BLaER1 treated with 17β-estradiol and CSF1 and Interleukin-3, amounts not matched to agents 10 nM and 100 nM (cell line): ENCODE measurements at regions not wholly inside any gene's neighbourhood (a gene's known extent, or its start where the extent isn't known, plus 50 kb on each side); places are given as distances from the start of the nearest gene placed in this dataset.
"Not testable (repeated sequence)": the region's sequence is repeated elsewhere in the genome, so short reads cannot be mapped to it uniquely, and the experiment has no call there.

Source experiments
- H3K27ac ChIP-seq, 11 experiments: shearing (Covaris generic); formaldehyde crosslinking; 2 replicates each; pipeline ENCODE4 v1.8.1; 2022
- H3K27me3 ChIP-seq, 11 experiments: shearing (Covaris generic); formaldehyde crosslinking; 2 replicates each; pipeline ENCODE4 v1.8.1; 2022
- H3K36me3 ChIP-seq, 11 experiments: shearing (Covaris generic); formaldehyde crosslinking; 2 replicates each; pipeline ENCODE4 v1.8.1; 2022
- H3K4me1 ChIP-seq, 10 experiments: shearing (Covaris generic); formaldehyde crosslinking; 2 replicates each; pipeline ENCODE4 v1.8.1; 2022
- H3K4me2 ChIP-seq, 11 experiments: shearing (Covaris generic); formaldehyde crosslinking; 2 replicates each; pipeline ENCODE4 v1.8.1; 2022
- H3K4me3 ChIP-seq, 10 experiments: shearing (Covaris generic); formaldehyde crosslinking; 2 replicates each; pipeline ENCODE4 v1.8.1; 2022
- H3K9ac ChIP-seq, 11 experiments: shearing (Covaris generic); formaldehyde crosslinking; 2 replicates each; pipeline ENCODE4 v1.8.1; 2022
- H3K9me3 ChIP-seq, 11 experiments: shearing (Covaris generic); formaldehyde crosslinking; replicated peaks in 1 of 11; 2 replicates each; pipeline ENCODE4 v1.8.1; 2022
- H4K20me1 ChIP-seq, 11 experiments: shearing (Covaris generic); formaldehyde crosslinking; 2 replicates each; pipeline ENCODE4 v1.8.1; 2022
- Cebpa-rat ChIP-seq, 11 experiments: shearing (Covaris generic); IDR thresholded peaks; 2 replicates each; pipeline ENCODE4 v1.8.1; 2022

DNA sequence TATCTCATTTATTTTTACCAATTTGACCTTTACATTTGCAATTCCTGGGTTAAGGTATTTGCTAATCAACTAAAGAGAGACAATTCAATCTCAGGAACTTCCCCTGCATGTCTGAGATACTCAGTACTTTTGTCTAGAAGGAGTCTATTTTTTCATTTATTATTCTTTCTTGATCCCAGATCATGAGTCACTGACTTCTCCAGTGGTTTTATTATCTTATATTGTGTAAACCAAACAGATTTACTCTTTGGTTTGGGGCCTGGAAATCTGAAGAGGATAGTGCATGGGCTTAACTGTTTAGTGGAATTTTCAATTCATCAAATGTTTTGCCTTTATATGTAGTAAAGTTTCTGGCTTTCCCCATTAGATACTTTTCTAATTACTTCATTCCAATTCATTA, 185.4 kb downstream of the ALG10B start:
- no peak overlapping the region for H3K4me3 ChIP-seq
- no peak overlapping the region for H3K4me2 ChIP-seq
- no peak overlapping the region for H3K9ac ChIP-seq
- no peak for TF ChIP-seq Cebpa-rat (IDR thresholded peaks at IDR 0.05)
- H3K27me3 ChIP-seq = no peaks in the 10 kb centered on the region
- H3K36me3 ChIP-seq = no peaks in the 10 kb centered on the region
- peaks cover 9 to 11% (median 10%) of the 10 kb centered on the region in 11 experiments; a peak in 21 of 22 replicates for H3K9me3 ChIP-seq
- H3K27ac ChIP-seq = no peak overlapping the region
- H3K4me1 ChIP-seq = no peaks in the 10 kb centered on the region
- no peaks in the 10 kb centered on the region for H4K20me1 ChIP-seq

DNA sequence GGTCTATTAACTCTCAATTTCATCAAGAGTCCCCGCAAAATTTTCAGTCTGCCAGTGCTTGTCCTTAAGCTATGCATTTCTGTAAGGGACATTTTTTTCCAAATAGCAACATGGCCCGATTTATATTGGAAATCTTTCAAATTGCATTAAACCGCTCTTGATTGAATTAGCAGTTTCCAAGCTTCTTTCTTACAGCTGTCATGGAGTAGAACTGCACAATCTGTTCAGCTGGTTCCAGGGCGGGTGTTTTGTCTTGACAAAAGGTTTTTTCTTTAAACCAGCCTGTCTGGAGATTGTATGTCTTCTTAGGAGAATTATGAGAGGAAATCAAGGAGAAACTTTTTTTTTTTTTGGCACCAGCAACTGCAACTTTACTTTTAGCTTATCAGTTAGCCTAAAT, 185.8 kb downstream of the ALG10B start:
- H3K4me3 ChIP-seq = no peak overlapping the region
- TF ChIP-seq Cebpa-rat (IDR thresholded peaks at IDR 0.05) = no peak
- H3K9ac ChIP-seq = no peak overlapping the region
- H3K4me2 ChIP-seq = no peak overlapping the region
- H3K36me3 ChIP-seq = no peaks in the 10 kb centered on the region
- H3K27me3 ChIP-seq = no peaks in the 10 kb centered on the region
- H3K4me1 ChIP-seq = no peaks in the 10 kb centered on the region
- H3K9me3 ChIP-seq = peaks cover 5 to 6% (median 6%) of the 10 kb centered on the region in 11 experiments; a peak in 21 of 22 replicates
- H3K27ac ChIP-seq = no peak overlapping the region
- H4K20me1 ChIP-seq = no peaks in the 10 kb centered on the region

DNA sequence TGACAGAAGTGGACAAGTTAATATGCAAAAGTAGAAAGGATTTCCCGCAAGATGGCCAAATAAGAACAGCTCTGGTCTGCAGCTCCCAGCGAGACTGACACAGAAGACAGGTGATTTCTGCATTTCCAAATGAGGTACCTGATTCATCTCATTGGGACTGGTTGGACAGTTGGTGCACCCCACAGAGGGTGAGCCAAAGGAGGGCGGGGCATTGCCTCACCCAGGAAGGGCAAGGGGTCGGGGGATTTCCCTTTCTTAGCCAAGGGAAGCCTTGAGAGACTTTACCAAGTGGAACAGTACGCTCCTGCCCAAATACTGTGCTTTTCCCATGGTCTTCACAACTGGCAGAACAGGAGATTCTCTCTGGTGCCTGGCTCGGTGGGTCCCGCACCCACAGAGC, 191.3 kb downstream of the ALG10B start:
- H3K9ac ChIP-seq = no peak overlapping the region
- no peak overlapping the region for H3K4me2 ChIP-seq
- H3K4me1 ChIP-seq = no peaks in the 10 kb centered on the region
- TF ChIP-seq Cebpa-rat (IDR thresholded peaks at IDR 0.05) = no peak
- no peaks in the 10 kb centered on the region for H3K9me3 ChIP-seq
- no peaks in the 10 kb centered on the region for H4K20me1 ChIP-seq
- H3K27ac ChIP-seq = no peak overlapping the region
- no peaks in the 10 kb centered on the region for H3K36me3 ChIP-seq
- H3K4me3 ChIP-seq = no peak overlapping the region
- H3K27me3 ChIP-seq = no peaks in the 10 kb centered on the region

DNA sequence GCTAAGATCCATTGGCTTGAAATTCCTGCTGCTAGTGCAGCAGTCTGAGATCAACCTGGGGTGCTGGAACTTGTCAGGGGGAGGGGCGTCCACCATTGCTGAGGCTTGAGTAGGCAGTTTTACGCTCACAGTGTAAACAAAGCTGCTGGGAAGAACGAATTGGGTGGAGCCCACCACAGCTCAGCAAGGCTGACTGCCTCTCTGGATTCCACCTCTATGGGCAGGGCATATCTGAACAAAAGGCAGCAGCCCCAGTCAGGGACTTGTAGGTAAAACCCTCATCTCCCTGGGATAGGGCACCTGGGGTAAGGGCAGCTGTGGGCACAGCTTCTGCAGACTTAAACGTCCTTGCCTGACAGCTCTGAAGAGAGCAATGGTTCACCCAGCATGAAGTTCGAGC, 191.7 kb downstream of the ALG10B start:
- Histone ChIP-seq H3K27me3 (no peaks in the 10 kb centered on the region), H3K36me3 (no peaks in the 10 kb centered on the region), H3K9ac (no peak overlapping the region), H3K4me3 (no peak overlapping the region), H4K20me1 (no peaks in the 10 kb centered on the region), H3K9me3 (no peaks in the 10 kb centered on the region), H3K4me2 (no peak overlapping the region), H3K27ac (no peak overlapping the region), H3K4me1 (no peaks in the 10 kb centered on the region)
- TF ChIP-seq Cebpa-rat (IDR thresholded peaks at IDR 0.05) = no peak

DNA sequence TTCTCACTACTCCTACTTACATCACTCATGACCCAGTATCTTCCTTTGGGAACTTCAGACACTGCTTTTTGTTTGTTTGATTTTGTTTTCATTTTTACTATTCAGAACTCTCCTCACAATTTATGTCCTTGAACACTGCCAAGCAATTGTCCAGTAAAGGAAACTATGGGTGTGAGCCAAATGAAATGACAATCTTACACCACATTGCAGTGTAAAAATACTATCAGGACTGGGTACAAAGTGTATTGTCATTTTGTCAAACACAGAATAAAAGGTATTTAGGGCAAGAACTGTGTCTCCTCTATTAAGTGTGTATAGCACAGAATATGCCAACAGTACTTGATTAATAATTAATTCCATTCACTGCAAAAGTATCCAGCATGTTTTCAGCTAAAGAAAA, 199.3 kb downstream of the ALG10B start:
- Histone ChIP-seq H3K9ac (no peak overlapping the region), H3K36me3 (no peaks in the 10 kb centered on the region), H3K4me1 (no peaks in the 10 kb centered on the region), H3K9me3 (no peaks in the 10 kb centered on the region), H3K27me3 (no peaks in the 10 kb centered on the region), H3K4me3 (no peak overlapping the region), H4K20me1 (no peaks in the 10 kb centered on the region), H3K27ac (no peak overlapping the region), H3K4me2 (no peak overlapping the region)
- TF ChIP-seq Cebpa-rat (IDR thresholded peaks at IDR 0.05) = no peak

DNA sequence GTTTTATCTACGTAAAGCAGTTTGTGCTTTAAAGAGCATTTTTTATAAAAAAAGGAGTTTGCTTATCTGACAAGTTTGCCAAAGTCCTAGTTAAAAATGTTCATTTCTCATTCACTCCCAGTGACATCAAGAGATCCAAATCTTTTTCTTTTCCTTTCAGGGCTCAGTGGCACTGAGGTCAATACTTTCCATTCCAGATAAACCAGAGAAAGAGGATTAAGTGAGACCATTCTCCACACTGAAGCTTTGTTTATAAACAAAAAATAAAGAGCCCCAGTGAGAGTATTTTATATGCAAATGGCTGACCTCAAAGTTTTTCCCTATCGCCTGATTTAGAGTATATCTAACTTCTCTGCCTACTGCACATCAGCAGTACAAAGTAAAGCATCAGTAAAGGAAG, 199.8 kb downstream of the ALG10B start:
- Histone ChIP-seq H3K27me3 (no peaks in the 10 kb centered on the region), H3K4me1 (no peaks in the 10 kb centered on the region), H3K9ac (no peak overlapping the region), H3K27ac (no peak overlapping the region), H3K4me3 (no peak overlapping the region), H3K9me3 (no peaks in the 10 kb centered on the region), H4K20me1 (no peaks in the 10 kb centered on the region), H3K4me2 (no peak overlapping the region), H3K36me3 (no peaks in the 10 kb centered on the region)
- no peak for TF ChIP-seq Cebpa-rat (IDR thresholded peaks at IDR 0.05)

DNA sequence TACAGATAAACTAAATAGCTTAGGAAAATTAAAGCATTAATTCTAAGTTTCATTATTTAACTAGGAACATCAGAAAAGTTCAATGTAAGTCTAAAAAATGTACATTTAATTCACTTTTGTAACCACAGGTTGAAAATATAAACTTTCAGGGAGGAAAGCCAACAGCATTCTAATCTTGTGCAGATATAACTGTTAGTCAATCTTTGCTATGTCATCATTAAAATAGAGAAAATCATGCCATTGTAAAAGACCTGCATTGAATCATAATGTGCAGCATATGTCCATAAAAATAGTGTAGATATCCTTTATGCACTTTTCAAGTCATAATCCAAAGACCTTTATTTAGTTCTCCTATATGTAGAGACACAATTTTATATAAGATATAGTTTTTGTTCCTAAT, 207.3 kb downstream of the ALG10B start:
- Histone ChIP-seq H4K20me1 (no peaks in the 10 kb centered on the region), H3K9me3 (no peaks in the 10 kb centered on the region), H3K27me3 (no peaks in the 10 kb centered on the region), H3K4me3 (no peak overlapping the region), H3K36me3 (no peaks in the 10 kb centered on the region), H3K9ac (no peak overlapping the region), H3K27ac (no peak overlapping the region), H3K4me1 (no peaks in the 10 kb centered on the region), H3K4me2 (no peak overlapping the region)
- TF ChIP-seq Cebpa-rat (IDR thresholded peaks at IDR 0.05) = no peak

DNA sequence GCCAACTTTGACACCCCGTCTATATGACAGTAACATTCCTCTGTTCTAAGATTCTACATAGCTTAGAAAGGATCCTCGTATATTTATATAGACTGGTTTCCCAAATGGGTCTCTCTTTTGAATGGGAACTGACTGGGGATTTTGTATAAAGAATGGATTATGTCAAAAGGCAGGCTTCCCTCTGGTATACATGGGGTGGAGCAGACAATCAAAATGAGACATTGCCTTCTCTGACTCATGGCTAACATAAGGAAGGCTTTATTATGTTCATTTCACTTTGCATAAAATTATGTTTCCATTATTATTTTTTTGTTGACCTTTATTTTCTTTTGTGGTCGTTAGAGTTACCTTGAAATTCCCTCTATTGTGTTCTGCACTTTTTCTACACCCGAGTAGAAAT, 211.1 kb downstream of the ALG10B start:
- Histone ChIP-seq H3K27me3 (no peaks in the 10 kb centered on the region), H3K36me3 (no peaks in the 10 kb centered on the region), H3K27ac (no peak overlapping the region), H3K4me1 (no peaks in the 10 kb centered on the region), H3K4me2 (no peak overlapping the region), H3K9ac (no peak overlapping the region), H4K20me1 (no peaks in the 10 kb centered on the region), H3K9me3 (no peaks in the 10 kb centered on the region), H3K4me3 (no peak overlapping the region)
- no peak for TF ChIP-seq Cebpa-rat (IDR thresholded peaks at IDR 0.05)

DNA sequence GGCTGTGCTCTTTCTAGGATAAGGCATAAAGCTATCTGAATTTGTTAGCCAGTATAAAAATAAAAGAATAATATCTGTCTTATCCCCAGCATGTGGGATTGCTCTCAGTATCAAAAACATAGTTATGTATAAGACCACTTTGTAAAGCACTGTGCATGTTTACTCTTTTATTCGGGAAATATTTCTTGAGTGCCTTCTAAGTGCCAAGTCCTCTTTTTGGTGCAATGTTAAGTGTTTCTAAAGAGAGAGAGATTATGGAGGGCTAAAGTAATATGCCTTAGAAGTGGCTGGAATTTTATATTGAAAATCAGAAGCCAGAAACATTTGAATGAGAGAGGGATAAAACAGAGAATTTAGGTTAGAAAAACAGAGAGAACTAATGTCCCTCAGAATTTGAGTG, 212.0 kb downstream of the ALG10B start:
- Histone ChIP-seq H3K4me3 (no peak overlapping the region), H3K4me1 (no peaks in the 10 kb centered on the region), H3K9me3 (no peaks in the 10 kb centered on the region), H3K4me2 (no peak overlapping the region), H4K20me1 (no peaks in the 10 kb centered on the region), H3K9ac (no peak overlapping the region), H3K27me3 (no peaks in the 10 kb centered on the region), H3K27ac (no peak overlapping the region), H3K36me3 (no peaks in the 10 kb centered on the region)
- no peak for TF ChIP-seq Cebpa-rat (IDR thresholded peaks at IDR 0.05)

DNA sequence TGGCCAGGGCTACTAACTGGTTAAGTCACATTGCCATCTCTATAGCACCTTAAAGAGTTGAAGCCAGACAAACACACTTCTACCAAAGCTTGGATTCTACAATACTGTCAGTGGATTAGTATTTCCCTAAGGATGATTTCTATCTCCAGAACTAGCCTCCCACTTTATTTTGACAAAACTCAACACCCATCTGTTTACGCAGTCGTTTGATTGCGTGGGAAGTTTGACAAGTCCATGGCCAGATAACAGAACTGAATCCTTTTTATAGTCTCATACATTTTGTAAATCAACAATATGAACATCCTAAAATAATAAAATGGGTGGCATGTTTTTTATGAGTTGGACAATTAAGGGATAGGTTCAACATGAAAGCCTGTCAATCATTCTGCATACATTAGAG, 212.7 kb downstream of the ALG10B start:
- H3K27ac ChIP-seq, H3K36me3 ChIP-seq, H3K4me1 ChIP-seq, H3K9me3 ChIP-seq, H4K20me1 ChIP-seq, H3K9ac ChIP-seq, H3K4me2 ChIP-seq, H3K4me3 ChIP-seq, H3K27me3 ChIP-seq: not testable (repeated sequence)

DNA sequence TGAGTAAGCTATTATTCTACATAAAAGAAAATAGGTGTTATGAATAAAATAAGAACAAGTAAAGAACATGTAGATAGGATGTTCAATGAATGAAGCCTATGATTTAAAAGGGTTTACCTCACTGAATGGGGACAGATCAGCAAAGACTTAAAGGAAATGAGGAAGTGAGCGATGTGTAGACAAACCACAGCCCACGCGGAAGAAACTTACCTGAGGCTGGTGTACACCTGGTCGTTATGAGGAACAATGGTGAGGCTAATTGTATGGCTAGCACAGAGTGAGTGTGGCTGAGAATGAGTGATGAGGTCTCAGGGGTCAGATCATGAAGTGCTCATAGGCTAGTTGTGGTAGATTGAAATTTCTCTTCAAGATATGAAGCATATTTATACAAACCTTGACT, 221.7 kb downstream of the ALG10B start:
- no peaks in the 10 kb centered on the region for H3K27me3 ChIP-seq
- no peak overlapping the region for H3K4me3 ChIP-seq
- H3K27ac ChIP-seq = no peak overlapping the region
- no peak overlapping the region for H3K4me2 ChIP-seq
- H4K20me1 ChIP-seq = no peaks in the 10 kb centered on the region
- no peak for TF ChIP-seq Cebpa-rat (IDR thresholded peaks at IDR 0.05)
- no peaks in the 10 kb centered on the region for H3K9me3 ChIP-seq
- no peaks in the 10 kb centered on the region for H3K36me3 ChIP-seq
- H3K4me1 ChIP-seq = no peaks in the 10 kb centered on the region
- H3K9ac ChIP-seq = no peak overlapping the region
